Osteoblast (primary cell): ENCODE measurements at regions not wholly inside any gene's neighbourhood (a gene's known extent, or its start where the extent isn't known, plus 50 kb on each side); places are given as distances from the start of the nearest gene placed in this dataset.

Experiments
- DNase-seq: peaks from one replicate; pipeline ENCODE4 v3.0.0; 2011; ENCODE audit warnings: low spot score, mixed read lengths; ENCODE audit not compliant: insufficient read length; ENCODE audit errors: missing footprints
- H2AFZ ChIP-seq: 2 replicates; pipeline ENCODE4 v1.6.0; 2011; ENCODE audit warnings: mild to moderate bottlenecking, low read length
- H3K27ac ChIP-seq: 2 replicates; pipeline ENCODE4 v1.5.1; 2011; ENCODE audit warnings: mild to moderate bottlenecking, low read depth, low read length, moderate library complexity
- H3K27me3 ChIP-seq: 2 replicates; pipeline ENCODE4 v1.6.0; 2012; ENCODE audit warnings: mild to moderate bottlenecking, control low read depth, inconsistent platforms, low read length, moderate library complexity; ENCODE audit not compliant: insufficient read depth
- H3K36me3 ChIP-seq: 2 replicates; pipeline ENCODE4 v1.5.1; 2011; ENCODE audit warnings: mild to moderate bottlenecking, low read length, control low read depth, moderate library complexity; ENCODE audit not compliant: insufficient read depth
- H3K4me1 ChIP-seq: 2 replicates; pipeline ENCODE4 v1.5.1; 2011; ENCODE audit warnings: mild to moderate bottlenecking, low read length, control low read depth, moderate library complexity; ENCODE audit not compliant: insufficient read depth
- H3K4me2 ChIP-seq: 2 replicates; pipeline ENCODE4 v1.6.0; 2011; ENCODE audit warnings: mild to moderate bottlenecking, low read length; ENCODE audit not compliant: insufficient read depth
- H3K4me3 ChIP-seq: fragments of 200-600 bp; sonication (generic); 3 replicates; pipeline ENCODE4 v1.5.1; 2012; ENCODE audit warnings: mild to moderate bottlenecking, low read length, inconsistent platforms; ENCODE audit not compliant: insufficient read depth
- H3K79me2 ChIP-seq: 2 replicates; pipeline ENCODE4 v1.6.0; 2012; ENCODE audit warnings: mild to moderate bottlenecking, low read length, control low read depth, inconsistent platforms; ENCODE audit not compliant: insufficient read depth
- H3K9me3 ChIP-seq: 2 replicates; pipeline ENCODE4 v1.5.1; 2011; ENCODE audit warnings: low read depth, low read length, control low read depth
- H4K20me1 ChIP-seq: 2 replicates; pipeline ENCODE4 v1.6.0; 2012; ENCODE audit warnings: mild to moderate bottlenecking, low read length, control low read depth; ENCODE audit not compliant: insufficient read depth
- TF ChIP-seq, protein P1 (sequence below): IDR thresholded peaks from 2 replicates; pipeline ENCODE4 v1.5.1; 2011; ENCODE audit warnings: mild to moderate bottlenecking, low read depth, low read length, moderate library complexity; ENCODE audit errors: extremely low read depth

DNA sequence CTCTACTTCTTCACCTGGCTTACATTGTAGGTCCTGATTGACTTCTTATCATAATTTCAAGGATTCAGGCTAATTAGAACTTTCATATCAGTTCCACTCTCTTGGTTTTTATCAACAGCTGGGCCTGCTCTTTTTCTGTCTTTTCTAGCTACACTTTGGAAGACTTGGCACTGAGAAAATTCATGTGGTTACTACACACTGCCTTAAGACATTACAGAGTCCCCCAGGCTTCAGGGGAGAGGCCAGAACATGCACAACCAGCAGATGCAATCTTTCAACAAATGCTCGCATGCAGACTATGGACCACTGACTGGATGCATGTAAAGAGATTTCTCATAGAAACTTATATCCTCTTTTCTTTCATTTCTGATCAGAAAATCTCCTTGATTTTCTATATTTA lies 423.5 kb downstream of the TUSC7 start:
- H3K4me2 ChIP-seq = no peak overlapping the region
- no peaks in the 10 kb centered on the region for H3K27me3 ChIP-seq
- H3K4me1 ChIP-seq = peaks cover 2% of the 10 kb centered on the region
- no peaks in the 10 kb centered on the region for H3K79me2 ChIP-seq
- no peak for DNase-seq
- TF ChIP-seq, protein P1, sequence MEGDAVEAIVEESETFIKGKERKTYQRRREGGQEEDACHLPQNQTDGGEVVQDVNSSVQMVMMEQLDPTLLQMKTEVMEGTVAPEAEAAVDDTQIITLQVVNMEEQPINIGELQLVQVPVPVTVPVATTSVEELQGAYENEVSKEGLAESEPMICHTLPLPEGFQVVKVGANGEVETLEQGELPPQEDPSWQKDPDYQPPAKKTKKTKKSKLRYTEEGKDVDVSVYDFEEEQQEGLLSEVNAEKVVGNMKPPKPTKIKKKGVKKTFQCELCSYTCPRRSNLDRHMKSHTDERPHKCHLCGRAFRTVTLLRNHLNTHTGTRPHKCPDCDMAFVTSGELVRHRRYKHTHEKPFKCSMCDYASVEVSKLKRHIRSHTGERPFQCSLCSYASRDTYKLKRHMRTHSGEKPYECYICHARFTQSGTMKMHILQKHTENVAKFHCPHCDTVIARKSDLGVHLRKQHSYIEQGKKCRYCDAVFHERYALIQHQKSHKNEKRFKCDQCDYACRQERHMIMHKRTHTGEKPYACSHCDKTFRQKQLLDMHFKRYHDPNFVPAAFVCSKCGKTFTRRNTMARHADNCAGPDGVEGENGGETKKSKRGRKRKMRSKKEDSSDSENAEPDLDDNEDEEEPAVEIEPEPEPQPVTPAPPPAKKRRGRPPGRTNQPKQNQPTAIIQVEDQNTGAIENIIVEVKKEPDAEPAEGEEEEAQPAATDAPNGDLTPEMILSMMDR = no peak
- H3K4me3 ChIP-seq = no peak overlapping the region
- H3K27ac ChIP-seq = no peak overlapping the region
- H3K36me3 ChIP-seq = no peaks in the 10 kb centered on the region
- no peaks in the 10 kb centered on the region for H3K9me3 ChIP-seq
- no peaks in the 10 kb centered on the region for H4K20me1 ChIP-seq
- H2AFZ ChIP-seq = no peak overlapping the region

DNA sequence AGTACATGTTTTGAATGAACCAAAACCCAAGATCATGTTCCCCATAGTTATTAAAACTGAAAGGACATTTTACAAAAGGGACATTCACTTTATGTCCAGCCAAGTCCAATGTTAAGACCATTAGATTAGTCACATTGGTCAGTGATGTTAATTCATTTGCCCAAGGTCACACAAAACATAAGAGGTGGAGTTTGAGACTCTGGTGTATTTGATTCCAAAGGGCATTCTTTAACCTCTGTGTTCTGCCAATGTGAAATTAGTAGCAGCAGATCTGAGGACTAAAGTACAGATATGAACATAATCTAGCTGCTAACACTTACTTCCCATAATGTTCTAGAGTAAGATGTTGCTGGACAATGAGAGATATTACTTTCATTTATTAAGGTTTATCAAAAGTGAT lies 425.6 kb downstream of the TUSC7 start:
- no peaks in the 10 kb centered on the region for H4K20me1 ChIP-seq
- peaks cover 2% of the 10 kb centered on the region for H3K4me1 ChIP-seq
- H2AFZ ChIP-seq = no peak overlapping the region
- no peaks in the 10 kb centered on the region for H3K9me3 ChIP-seq
- H3K36me3 ChIP-seq = no peaks in the 10 kb centered on the region
- no peak overlapping the region for H3K4me2 ChIP-seq
- no peaks in the 10 kb centered on the region for H3K79me2 ChIP-seq
- no peak overlapping the region for H3K27ac ChIP-seq
- no peak overlapping the region for H3K4me3 ChIP-seq
- TF ChIP-seq, protein P1 = no peak
- no peaks in the 10 kb centered on the region for H3K27me3 ChIP-seq
- DNase-seq = no peak

DNA sequence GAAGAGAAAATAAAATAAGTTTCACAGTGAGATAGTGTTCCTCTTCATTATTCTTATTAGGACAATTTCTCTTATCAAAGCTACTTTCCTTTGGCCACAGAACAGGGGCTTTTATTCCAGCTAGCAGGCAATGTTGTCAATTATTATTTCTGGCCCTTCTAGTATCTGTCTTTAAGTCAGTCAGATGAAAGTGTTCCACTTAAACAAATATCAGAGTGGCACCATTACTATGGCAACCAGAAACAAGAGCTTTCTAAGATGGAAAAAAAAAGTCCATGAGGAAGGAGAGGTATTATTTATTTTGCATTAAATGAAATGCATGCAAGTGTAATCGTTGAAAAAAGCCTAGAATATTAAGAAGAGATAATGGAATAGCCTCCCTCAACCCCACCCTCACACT lies 426.4 kb downstream of the TUSC7 start:
- H3K9me3 ChIP-seq = no peaks in the 10 kb centered on the region
- no peak overlapping the region for H3K27ac ChIP-seq
- TF ChIP-seq, protein P1 = no peak
- H2AFZ ChIP-seq = no peak overlapping the region
- no peak for DNase-seq
- no peak overlapping the region for H3K4me3 ChIP-seq
- H3K4me1 ChIP-seq = no peaks in the 10 kb centered on the region
- H3K4me2 ChIP-seq = no peak overlapping the region
- H3K79me2 ChIP-seq = no peaks in the 10 kb centered on the region
- H4K20me1 ChIP-seq = no peaks in the 10 kb centered on the region
- no peaks in the 10 kb centered on the region for H3K27me3 ChIP-seq
- H3K36me3 ChIP-seq = no peaks in the 10 kb centered on the region

DNA sequence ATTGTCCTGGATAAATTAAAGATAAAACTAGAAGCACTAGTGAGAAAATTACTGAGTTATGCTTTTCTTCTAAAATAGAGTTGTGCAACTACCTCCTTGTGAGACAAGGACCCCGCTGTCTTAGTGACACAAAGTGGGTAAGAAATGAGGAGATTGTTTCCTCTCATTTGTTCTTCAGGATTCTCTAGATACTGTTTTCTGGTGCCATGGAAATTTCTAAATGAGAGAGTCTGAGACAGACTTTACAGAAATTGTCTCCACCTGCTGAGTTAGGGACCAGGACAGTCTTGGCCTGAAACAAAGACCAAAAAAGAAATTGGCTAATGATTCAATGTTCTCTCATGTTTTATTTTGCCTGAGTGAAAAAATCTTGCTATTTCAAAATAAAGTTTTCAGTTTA lies 427.5 kb downstream of the TUSC7 start:
- TF ChIP-seq, protein P1 = no peak
- Histone ChIP-seq H4K20me1 (no peaks in the 10 kb centered on the region), H3K27me3 (no peaks in the 10 kb centered on the region)

More for the DNA sequence above, 427.5 kb downstream of the TUSC7 start:
- Histone ChIP-seq H3K27ac (no peak overlapping the region), H2AFZ (no peak overlapping the region), H3K4me3 (no peak overlapping the region), H3K36me3 (no peaks in the 10 kb centered on the region), H3K4me1 (no peaks in the 10 kb centered on the region), H3K9me3 (no peaks in the 10 kb centered on the region), H3K79me2 (no peaks in the 10 kb centered on the region), H3K4me2 (no peak overlapping the region)
- DNase-seq = no peak
